Esophagus squamous epithelium (tissue), 5 donors: ENCODE measurements at regions not wholly inside any gene's neighbourhood (a gene's known extent, or its start where the extent isn't known, plus 50 kb on each side); places are given as distances from the start of the nearest gene placed in this dataset.

Source experiments
- DNase-seq: peaks from one replicate; lab custom pipeline; 2025; lab: John Stamatoyannopoulos, UW
- H3K27ac ChIP-seq, 4 donors: fragments of 200-600 bp; sonication (generic); one replicate each; pipeline ENCODE4 v1.5.1; 2016 to 2019; ENCODE audit warnings: mild to moderate bottlenecking in 1 of 4
- H3K27me3 ChIP-seq, 4 donors: fragments of 200-600 bp; sonication (generic); 1 replicate in 3 of 4; 2 replicates in 1 of 4; pipeline versions ENCODE4 v1.5.1 to v1.6.0; 2017 to 2021; ENCODE audit warnings: antibody characterized with exemption in 1 of 4
- H3K36me3 ChIP-seq, 3 donors: fragments of 200-600 bp; sonication (generic); one replicate each; pipeline ENCODE4 v1.5.1; 2016 to 2019
- H3K4me1 ChIP-seq, 3 donors: fragments of 200-600 bp; sonication (generic); one replicate each; pipeline ENCODE4 v1.5.1; 2017 to 2019
- H3K4me3 ChIP-seq, 4 donors: fragments of 200-600 bp; sonication (generic); 1 replicate in 3 of 4; 2 replicates in 1 of 4; pipeline ENCODE4 v1.5.1; 2016 to 2019; ENCODE audit warnings: mild to moderate bottlenecking in 2 of 4, moderate library complexity in 1 of 4
- H3K9me3 ChIP-seq, 3 donors: fragments of 200-600 bp; sonication (generic); one replicate each; pipeline ENCODE4 v1.5.1; 2016 to 2019
- POLR2A ChIP-seq, 4 donors: fragments of 450-650 bp; IDR thresholded peaks; one replicate each; pipeline ENCODE4 v1.6.1; 2017; ENCODE audit warnings: antibody characterized with exemption in 4 of 4, mild to moderate bottlenecking in 4 of 4, moderate library complexity in 3 of 4
- WGBS, 2 donors: methylation state at CpG; one replicate each; pipeline ENCODE4 v1.1.5; 2018; 5-methylcytosine and 5-hydroxymethylcytosine counted together
- intact Hi-C: fragments of 100-400 bp; cut with DNase I; formaldehyde crosslinking; loops from one replicate; pipeline ENCODE4 v1.15.0; 2022
- TF ChIP-seq, protein P1 (sequence below), 6 experiments: fragments of 450-650 bp in 4 of 6; fragments of 200-600 bp in 2 of 6; sonication (generic) in 2 of 6; IDR thresholded peaks; one replicate each; pipeline ENCODE4 v1.5.1; 2016 to 2019; ENCODE audit warnings: antibody characterized with exemption in 6 of 6, mild to moderate bottlenecking in 4 of 6, moderate library complexity in 4 of 6
- donor health status: DM: yes; HTN: yes; CAD: no.

DNA sequence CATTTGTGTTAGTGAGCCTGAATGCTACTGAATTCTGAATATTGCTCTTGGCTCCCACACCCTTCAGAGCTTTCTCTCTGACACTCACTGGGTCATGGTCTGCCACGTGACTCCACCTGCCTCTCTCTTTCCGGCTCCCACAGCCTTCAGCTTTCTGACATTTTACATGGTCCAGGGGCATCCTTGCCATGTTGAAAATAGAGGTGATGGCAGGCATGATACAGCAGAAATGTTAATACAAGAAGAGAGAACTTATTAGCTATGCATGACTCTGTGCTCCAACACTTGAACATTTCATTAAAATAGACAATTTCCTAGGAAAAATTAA lies 90.3 kb upstream of the CLDN5 start:
- Histone ChIP-seq H3K4me1 (no peaks in the 10 kb centered on the region), H3K4me3 (no peak overlapping the region), H3K36me3 (no peaks in the 10 kb centered on the region), H3K27me3 (peaks cover 0 to 41% (median 0%) of the 10 kb centered on the region in 4 donors), H3K27ac (no peak overlapping the region), H3K9me3 (no peaks in the 10 kb centered on the region)
- DNase-seq = no peak
- 58 to 67% methylated on average over 2 of the region's 2 CpGs for WGBS, 2 donors
- TF ChIP-seq, protein P1, sequence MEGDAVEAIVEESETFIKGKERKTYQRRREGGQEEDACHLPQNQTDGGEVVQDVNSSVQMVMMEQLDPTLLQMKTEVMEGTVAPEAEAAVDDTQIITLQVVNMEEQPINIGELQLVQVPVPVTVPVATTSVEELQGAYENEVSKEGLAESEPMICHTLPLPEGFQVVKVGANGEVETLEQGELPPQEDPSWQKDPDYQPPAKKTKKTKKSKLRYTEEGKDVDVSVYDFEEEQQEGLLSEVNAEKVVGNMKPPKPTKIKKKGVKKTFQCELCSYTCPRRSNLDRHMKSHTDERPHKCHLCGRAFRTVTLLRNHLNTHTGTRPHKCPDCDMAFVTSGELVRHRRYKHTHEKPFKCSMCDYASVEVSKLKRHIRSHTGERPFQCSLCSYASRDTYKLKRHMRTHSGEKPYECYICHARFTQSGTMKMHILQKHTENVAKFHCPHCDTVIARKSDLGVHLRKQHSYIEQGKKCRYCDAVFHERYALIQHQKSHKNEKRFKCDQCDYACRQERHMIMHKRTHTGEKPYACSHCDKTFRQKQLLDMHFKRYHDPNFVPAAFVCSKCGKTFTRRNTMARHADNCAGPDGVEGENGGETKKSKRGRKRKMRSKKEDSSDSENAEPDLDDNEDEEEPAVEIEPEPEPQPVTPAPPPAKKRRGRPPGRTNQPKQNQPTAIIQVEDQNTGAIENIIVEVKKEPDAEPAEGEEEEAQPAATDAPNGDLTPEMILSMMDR (IDR thresholded peaks at IDR 0.05) = no peak
- no peak for TF ChIP-seq POLR2A (IDR thresholded peaks at IDR 0.05)
- intact Hi-C loops = loop anchor here (10.0 kb wide), 1 partner anchor 100 kb away; no protein-coding TSS in a partner anchor

DNA sequence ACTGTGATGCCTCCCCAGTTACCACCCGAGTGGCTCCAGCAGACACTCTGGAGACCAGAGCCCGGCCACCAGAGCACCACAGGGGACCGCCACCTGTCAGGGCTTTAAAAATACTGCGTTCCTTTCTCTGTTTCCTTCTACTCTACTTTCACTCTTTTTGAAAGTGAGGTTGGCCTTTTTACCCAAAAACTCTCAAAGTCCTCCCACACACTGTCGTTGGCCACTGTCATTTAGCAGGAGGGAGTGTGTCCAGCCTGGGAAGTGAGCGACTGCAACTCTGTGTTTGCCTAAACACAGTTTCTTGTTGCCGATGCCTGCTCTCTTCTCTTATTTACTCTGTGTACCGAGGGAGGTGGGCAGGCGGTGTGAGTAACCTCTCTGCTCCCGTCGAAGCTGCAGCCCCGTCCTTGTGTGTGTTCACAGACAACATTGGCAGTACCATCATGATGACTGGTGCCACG lies 90.8 kb upstream of the CLDN5 start:
- 45 to 75% methylated on average over 9 to 13 of the region's 13 CpGs for WGBS, 2 donors

DNA sequence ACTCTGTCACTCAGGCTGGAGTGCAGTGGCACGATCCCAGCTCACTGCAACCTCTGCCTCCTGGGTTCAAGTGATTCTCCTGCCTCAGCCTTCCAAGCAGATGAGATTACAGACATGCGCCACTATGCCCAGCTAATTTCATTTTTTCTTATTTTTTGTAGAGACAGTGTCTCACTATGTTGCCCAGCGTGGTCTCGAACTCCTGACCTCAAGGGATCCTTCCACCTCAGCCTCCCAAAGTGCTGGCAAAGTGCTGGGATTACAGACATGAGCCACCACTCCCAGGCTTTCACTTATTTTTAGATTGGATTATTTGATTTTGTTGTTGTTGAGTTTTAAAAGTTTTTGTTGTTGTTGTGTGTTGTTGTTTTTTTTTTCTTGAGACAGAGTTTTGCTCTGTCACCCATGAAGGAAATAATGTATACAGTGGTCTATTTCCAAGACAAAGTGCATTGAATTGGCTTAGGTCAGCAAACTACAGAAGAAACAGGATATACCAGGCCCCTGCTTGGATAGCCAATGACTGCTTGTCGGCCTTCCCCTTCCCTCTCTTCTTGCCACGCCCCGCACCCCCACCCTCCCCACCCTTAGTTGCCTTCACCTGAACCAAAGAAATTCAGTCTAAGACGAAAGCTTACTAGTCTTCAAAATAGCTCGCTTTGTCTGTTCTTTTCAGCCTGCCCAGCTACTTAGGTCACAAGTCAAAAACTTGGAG lies 91.8 kb upstream of the CLDN5 start:
- intact Hi-C loops = loop anchor here (10.0 kb wide), 1 partner anchor 101 kb away; no protein-coding TSS in a partner anchor
- TF ChIP-seq, protein P1 (IDR thresholded peaks at IDR 0.05) = no peak
- no peak for TF ChIP-seq POLR2A (IDR thresholded peaks at IDR 0.05)
- no peak for DNase-seq
- 80 to 87% methylated on average over 6 to 7 of the region's 9 CpGs for WGBS, 2 donors
- H3K36me3 ChIP-seq = no peaks in the 10 kb centered on the region
- H3K9me3 ChIP-seq = no peaks in the 10 kb centered on the region
- no peak overlapping the region for H3K27ac ChIP-seq
- H3K27me3 ChIP-seq = peaks cover 0 to 34% (median 0%) of the 10 kb centered on the region in 4 donors
- no peak overlapping the region for H3K4me3 ChIP-seq
- no peaks in the 10 kb centered on the region for H3K4me1 ChIP-seq

More for the DNA sequence above, 90.8 kb upstream of the CLDN5 start:
- Histone ChIP-seq H3K4me1 (no peaks in the 10 kb centered on the region), H3K27me3 (peaks cover 0 to 38% (median 0%) of the 10 kb centered on the region in 4 donors), H3K36me3 (no peaks in the 10 kb centered on the region), H3K4me3 (no peak overlapping the region), H3K9me3 (no peaks in the 10 kb centered on the region), H3K27ac (no peak overlapping the region)
- intact Hi-C loops = loop anchor here (10.0 kb wide), 1 partner anchor 100 kb away; no protein-coding TSS in a partner anchor
- DNase-seq = no peak
- no peak for TF ChIP-seq POLR2A (IDR thresholded peaks at IDR 0.05)
- TF ChIP-seq, protein P1 (IDR thresholded peaks at IDR 0.05) = no peak

DNA sequence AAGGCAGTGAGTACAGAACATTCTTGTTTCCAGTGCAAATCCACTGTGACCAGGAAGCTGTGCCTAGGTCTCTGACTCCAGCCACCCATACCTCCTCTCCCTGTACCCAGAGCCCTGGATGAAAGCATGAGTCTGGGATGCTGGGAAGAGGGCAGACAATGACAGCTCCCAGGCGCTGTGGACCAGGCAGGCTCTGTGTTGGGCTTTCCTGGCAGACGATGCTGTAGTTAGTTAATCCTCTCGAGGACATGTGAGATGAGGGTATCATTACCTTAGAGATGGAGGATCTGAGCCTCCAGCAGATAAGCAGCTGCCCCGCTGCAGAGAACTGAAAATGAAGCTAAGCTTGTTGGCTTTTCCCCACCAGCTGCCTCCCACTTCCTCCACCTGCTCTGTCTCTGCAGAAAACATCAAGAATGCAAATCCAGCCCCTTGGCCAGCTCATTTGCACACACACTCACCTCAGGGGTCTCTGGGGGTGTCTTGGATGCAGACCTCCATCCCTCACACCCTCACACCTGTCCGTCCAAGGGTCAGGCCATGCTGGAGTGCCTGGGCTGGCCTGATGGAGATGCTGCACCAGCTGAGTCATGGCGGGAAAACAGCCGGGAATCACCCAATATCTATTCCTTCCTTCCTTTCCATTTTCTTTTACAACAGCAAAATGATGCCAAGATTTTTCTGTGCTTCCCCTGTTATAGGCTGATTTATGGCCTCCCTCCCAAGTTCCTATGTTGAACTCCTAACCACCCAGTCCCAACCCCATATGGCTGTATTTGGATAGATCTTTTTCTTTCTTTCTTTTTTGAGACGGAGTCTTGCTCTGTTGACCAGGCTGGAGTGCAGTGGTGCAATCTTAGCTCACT lies 94.9 kb upstream of the SEPTIN5 start:
- no peak overlapping the region for H3K4me3 ChIP-seq
- WGBS, 2 donors = 50 to 81% methylated on average over 7 of the region's 8 CpGs
- TF ChIP-seq, protein P1 (IDR thresholded peaks at IDR 0.05) = no peak
- no peak overlapping the region for H3K27ac ChIP-seq
- intact Hi-C loops = loop anchor here (10.0 kb wide), 1 partner anchor 105 kb away; no protein-coding TSS in a partner anchor
- H3K9me3 ChIP-seq = no peaks in the 10 kb centered on the region
- no peaks in the 10 kb centered on the region for H3K36me3 ChIP-seq
- peaks cover 0 to 35% (median 0%) of the 10 kb centered on the region in 4 donors for H3K27me3 ChIP-seq
- no peak for DNase-seq
- no peaks in the 10 kb centered on the region for H3K4me1 ChIP-seq
